A549 (cell line): ENCODE measurements at regions not wholly inside any gene's neighbourhood (a gene's known extent, or its start where the extent isn't known, plus 50 kb on each side); places are given as distances from the start of the nearest gene placed in this dataset.

Source experiments
- CBX8 ChIP-seq: fragments of 200-600 bp; sonication (generic); IDR thresholded peaks from 2 replicates; pipeline ENCODE4 v1.6.1; 2016
- EP300 ChIP-seq, 2 experiments: fragments of >200 bp; sonication (Bioruptor Twin); formaldehyde crosslinking; IDR thresholded peaks; 2 replicates in 1 of 2; 3 replicates in 1 of 2; pipeline ENCODE4 v1.6.1; 2016 to 2017
- MAZ ChIP-seq: fragments of 150-350 bp; IDR thresholded peaks from 2 replicates; pipeline ENCODE4 v1.6.1; 2014; ENCODE audit warnings: antibody characterized with exemption, low read depth, low read length, borderline replicate concordance
- POLR2A ChIP-seq: IDR thresholded peaks from 2 replicates; pipeline ENCODE4 v1.6.1; 2012; ENCODE audit warnings: mild to moderate bottlenecking, low read length
- RAD21 ChIP-seq, 2 experiments: fragments of >200 bp in 1 of 2; sonication (Bioruptor Twin) in 1 of 2; formaldehyde crosslinking in 1 of 2; IDR thresholded peaks in 1 of 2; conservative IDR thresholded peaks in 1 of 2; 2 replicates in 1 of 2; 3 replicates in 1 of 2; pipeline ENCODE4 v1.6.1; 2012 to 2018; ENCODE audit warnings: inconsistent platforms in 1 of 2
- RCOR1 ChIP-seq: fragments of 150-350 bp; IDR thresholded peaks from 2 replicates; pipeline ENCODE4 v1.6.1; 2014; ENCODE audit warnings: antibody characterized with exemption, low read length, low read depth
- TF ChIP-seq, protein P1 (sequence below): fragments of >200 bp; sonication (Bioruptor Twin); formaldehyde crosslinking; IDR thresholded peaks from 3 replicates; pipeline ENCODE4 v1.5.1; 2016
- TF ChIP-seq, protein P2 (sequence below): IDR thresholded peaks from 2 replicates; pipeline ENCODE4 v1.6.1; 2012

DNA sequence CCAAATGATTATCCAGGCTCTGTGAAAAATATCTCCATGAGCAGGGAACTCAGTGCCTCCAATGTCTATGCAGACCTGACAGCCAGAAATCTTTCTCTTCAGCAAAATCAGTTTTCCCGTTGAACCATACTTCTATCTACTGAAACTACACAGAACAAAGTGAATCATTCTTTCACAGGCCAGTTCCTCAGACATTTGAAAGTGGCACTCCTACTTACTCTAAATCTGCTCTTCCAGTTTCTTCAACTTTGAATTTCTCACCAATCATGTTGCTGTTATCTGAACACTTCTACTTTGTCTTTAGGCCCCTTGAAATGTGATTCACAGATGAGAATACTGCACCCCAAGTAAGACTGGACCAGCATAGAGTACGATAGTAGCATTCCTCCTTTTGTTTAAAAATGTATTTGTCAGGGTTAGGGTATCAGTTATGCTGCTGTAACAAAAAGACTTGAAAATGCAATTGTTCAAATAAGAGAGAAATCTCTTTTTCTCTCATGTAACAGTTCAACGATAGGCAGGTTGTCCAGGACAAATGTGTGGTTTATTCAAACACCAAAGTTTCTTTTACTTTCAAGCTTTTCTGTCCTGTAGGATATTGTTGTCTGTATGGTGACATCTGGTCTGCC, 210.6 kb upstream of the KLF3 start:
- TF ChIP-seq RAD21 (conservative IDR thresholded peaks at IDR 0.05 in 1 of 2, IDR thresholded peaks at IDR 0.05 in 1 of 2) (no peak), POLR2A (no peak), CBX8 (no peak), MAZ (no peak), RCOR1 (no peak), EP300 (IDR thresholded peaks at IDR 0.05) (no peak)
- TF ChIP-seq, protein P1, sequence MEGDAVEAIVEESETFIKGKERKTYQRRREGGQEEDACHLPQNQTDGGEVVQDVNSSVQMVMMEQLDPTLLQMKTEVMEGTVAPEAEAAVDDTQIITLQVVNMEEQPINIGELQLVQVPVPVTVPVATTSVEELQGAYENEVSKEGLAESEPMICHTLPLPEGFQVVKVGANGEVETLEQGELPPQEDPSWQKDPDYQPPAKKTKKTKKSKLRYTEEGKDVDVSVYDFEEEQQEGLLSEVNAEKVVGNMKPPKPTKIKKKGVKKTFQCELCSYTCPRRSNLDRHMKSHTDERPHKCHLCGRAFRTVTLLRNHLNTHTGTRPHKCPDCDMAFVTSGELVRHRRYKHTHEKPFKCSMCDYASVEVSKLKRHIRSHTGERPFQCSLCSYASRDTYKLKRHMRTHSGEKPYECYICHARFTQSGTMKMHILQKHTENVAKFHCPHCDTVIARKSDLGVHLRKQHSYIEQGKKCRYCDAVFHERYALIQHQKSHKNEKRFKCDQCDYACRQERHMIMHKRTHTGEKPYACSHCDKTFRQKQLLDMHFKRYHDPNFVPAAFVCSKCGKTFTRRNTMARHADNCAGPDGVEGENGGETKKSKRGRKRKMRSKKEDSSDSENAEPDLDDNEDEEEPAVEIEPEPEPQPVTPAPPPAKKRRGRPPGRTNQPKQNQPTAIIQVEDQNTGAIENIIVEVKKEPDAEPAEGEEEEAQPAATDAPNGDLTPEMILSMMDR: no peak
- TF ChIP-seq, protein P2, sequence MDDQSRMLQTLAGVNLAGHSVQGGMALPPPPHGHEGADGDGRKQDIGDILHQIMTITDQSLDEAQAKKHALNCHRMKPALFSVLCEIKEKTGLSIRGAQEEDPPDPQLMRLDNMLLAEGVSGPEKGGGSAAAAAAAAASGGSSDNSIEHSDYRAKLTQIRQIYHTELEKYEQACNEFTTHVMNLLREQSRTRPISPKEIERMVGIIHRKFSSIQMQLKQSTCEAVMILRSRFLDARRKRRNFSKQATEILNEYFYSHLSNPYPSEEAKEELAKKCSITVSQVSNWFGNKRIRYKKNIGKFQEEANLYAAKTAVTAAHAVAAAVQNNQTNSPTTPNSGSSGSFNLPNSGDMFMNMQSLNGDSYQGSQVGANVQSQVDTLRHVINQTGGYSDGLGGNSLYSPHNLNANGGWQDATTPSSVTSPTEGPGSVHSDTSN: no peak
